ENCODE measurements at regions not wholly inside any gene's neighbourhood (a gene's known extent, or its start where the extent isn't known, plus 50 kb on each side); places are given as distances from the start of the nearest gene placed in this dataset.
"Not testable (repeated sequence)": the region's sequence is repeated elsewhere in the genome, so short reads cannot be mapped to it uniquely, and the experiment has no call there.

DNA sequence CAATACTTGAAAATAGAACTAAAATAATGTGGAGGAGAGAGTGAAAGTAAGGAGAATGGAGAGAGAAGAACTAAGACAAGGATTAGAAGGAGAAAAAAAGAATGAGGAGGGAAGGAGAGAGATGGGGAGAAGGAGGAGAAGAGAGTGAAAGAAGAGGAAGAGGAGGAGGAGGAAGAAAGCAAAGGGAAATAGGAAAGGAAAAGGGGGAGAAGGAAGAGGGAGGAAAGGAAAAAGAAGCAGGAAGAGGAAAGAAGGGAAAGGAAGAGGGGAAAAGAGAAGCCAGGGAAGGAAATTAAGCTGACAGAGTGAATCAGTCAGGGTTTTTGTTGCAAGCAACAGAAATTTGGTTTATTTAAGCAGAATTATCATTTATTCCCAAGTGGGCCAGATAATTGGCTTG lies 241.7 kb upstream of the P2RY1 start:
- no peak overlapping the region for H3K27ac ChIP-seq (replicated peaks)
- no peak for TF ChIP-seq POLR2AphosphoS5 (IDR thresholded peaks at IDR 0.05; ENCODE audit: low read depth)
- no peak for TF ChIP-seq REST (IDR thresholded peaks at IDR 0.05; ENCODE audit: insufficient replicate concordance, low read depth)
- TF ChIP-seq SPI1 (IDR thresholded peaks at IDR 0.05; ENCODE audit: borderline replicate concordance, low read depth) = no peak
- TF ChIP-seq, protein P1, sequence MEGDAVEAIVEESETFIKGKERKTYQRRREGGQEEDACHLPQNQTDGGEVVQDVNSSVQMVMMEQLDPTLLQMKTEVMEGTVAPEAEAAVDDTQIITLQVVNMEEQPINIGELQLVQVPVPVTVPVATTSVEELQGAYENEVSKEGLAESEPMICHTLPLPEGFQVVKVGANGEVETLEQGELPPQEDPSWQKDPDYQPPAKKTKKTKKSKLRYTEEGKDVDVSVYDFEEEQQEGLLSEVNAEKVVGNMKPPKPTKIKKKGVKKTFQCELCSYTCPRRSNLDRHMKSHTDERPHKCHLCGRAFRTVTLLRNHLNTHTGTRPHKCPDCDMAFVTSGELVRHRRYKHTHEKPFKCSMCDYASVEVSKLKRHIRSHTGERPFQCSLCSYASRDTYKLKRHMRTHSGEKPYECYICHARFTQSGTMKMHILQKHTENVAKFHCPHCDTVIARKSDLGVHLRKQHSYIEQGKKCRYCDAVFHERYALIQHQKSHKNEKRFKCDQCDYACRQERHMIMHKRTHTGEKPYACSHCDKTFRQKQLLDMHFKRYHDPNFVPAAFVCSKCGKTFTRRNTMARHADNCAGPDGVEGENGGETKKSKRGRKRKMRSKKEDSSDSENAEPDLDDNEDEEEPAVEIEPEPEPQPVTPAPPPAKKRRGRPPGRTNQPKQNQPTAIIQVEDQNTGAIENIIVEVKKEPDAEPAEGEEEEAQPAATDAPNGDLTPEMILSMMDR (IDR thresholded peaks at IDR 0.05; ENCODE audit: insufficient read depth, low read length) = no peak
- no peak for TF ChIP-seq GABPA (IDR thresholded peaks at IDR 0.05; ENCODE audit: low read depth)
- no peaks in the 10 kb centered on the region for H3K27me3 ChIP-seq (ENCODE audit: insufficient read depth, poor library complexity, severe bottlenecking)
- H3K4me3 ChIP-seq (replicated peaks; ENCODE audit: insufficient read depth, low read length) = no peak overlapping the region
- DNase-seq (ENCODE audit: low read depth in 1 of 2, low spot score in 1 of 2) = no peak

DNA sequence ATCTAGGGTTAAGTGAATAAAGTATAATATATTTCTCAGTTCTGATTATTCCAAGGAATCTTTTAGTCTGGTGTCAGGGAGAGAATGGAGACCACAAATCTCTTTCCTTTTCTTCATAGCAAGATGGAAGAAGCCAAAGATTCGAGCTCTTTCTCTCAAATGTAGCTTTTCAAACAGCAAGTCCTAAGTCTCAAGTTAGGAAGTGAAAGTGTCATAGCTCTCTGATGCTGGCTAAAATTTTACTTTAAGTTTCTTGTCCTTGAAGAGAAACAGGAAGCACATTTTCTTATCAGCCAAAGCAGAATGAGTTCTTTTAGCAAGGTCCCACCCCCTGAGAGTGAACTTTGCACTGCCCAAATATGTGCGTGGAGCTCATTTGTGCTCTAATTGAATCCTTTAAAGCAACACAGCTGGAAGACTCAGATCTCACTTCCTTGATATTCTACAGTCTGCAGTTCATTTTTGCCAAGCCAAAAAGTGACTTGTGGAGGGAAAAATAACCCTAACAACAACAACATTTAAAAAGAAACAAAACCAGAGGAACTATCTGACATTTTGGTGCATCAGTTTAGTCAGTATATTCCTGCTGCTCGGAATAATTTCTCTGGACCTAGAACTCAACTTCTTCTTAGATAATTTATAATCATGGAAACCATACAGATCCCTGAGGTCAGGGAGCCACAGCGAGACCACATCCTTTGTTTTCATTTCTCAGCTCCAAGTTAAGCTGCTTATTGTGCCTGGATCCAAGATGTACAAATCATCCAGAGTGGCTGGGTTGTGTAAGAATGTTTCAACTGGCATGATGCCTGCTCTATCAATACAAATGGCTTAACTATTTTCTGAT lies 238.7 kb upstream of the P2RY1 start:
- H3K27ac ChIP-seq (replicated peaks) = no peak overlapping the region
- TF ChIP-seq SPI1 (IDR thresholded peaks at IDR 0.05; ENCODE audit: borderline replicate concordance, low read depth) (peak; percentile 25; the same call in 1 of the 2 replicates), POLR2AphosphoS5 (IDR thresholded peaks at IDR 0.05; ENCODE audit: low read depth) (no peak)
- H3K4me3 ChIP-seq (replicated peaks; ENCODE audit: insufficient read depth, low read length) = no peak overlapping the region
- DNase-seq (ENCODE audit: low read depth in 1 of 2, low spot score in 1 of 2) = peak; percentile 39 to 50
- H3K27me3 ChIP-seq (ENCODE audit: insufficient read depth, poor library complexity, severe bottlenecking) = no peaks in the 10 kb centered on the region

DNA sequence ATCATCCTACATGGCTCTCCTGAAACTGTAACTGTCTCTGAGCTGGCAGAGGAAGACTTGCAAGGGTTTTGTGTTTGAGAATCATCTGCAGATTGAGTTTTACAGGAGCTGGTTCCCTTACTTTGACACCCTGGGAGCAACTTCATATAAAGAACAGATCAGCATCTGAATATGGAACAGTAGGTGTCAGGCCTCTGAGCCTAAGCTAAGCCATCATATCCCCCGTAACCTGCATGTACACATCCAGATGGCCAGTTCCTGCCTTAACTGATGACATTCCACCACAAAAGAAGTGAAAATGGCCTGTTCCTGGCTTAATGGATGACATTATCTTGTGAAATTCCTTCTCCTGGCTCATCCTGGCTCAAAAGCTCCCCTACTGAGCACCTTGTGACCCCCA lies 238.1 kb upstream of the P2RY1 start:
- H3K27ac ChIP-seq (replicated peaks); DNase-seq (ENCODE audit: low read depth in 1 of 2, low spot score in 1 of 2); H3K4me3 ChIP-seq (replicated peaks; ENCODE audit: insufficient read depth, low read length): not testable (repeated sequence)

DNA sequence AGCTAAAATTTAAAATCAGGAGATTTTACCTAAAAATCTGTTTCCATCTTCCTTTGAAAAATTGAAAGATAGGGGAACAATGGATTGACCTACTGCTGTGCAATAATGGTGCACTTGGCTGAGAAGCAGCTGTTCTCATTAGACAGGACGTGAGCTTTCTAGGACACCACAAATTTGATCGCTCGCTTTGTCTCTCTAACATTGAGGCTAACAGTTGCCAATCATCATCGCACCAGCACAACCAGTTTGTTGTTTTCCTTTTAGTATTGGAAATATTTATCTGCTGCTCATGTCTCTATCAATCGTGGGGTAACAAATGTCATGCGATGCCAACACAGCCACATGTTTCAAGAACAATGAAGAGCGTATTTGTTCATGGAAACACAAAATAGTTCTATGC lies 228.8 kb upstream of the P2RY1 start:
- TF ChIP-seq, protein P1 (IDR thresholded peaks at IDR 0.05; ENCODE audit: insufficient read depth, low read length) = no peak
- TF ChIP-seq SPI1 (IDR thresholded peaks at IDR 0.05; ENCODE audit: borderline replicate concordance, low read depth) (no peak), REST (IDR thresholded peaks at IDR 0.05; ENCODE audit: insufficient replicate concordance, low read depth) (no peak), GABPA (IDR thresholded peaks at IDR 0.05; ENCODE audit: low read depth) (no peak), POLR2AphosphoS5 (IDR thresholded peaks at IDR 0.05; ENCODE audit: low read depth) (no peak)
- peaks cover 4% of the 10 kb centered on the region for H3K27me3 ChIP-seq (ENCODE audit: insufficient read depth, poor library complexity, severe bottlenecking)
- DNase-seq (ENCODE audit: low read depth in 1 of 2, low spot score in 1 of 2) = no peak

More for the DNA sequence above, 238.1 kb upstream of the P2RY1 start:
- H3K27me3 ChIP-seq (ENCODE audit: insufficient read depth, poor library complexity, severe bottlenecking) = not testable (repeated sequence)

More for the DNA sequence above, 228.8 kb upstream of the P2RY1 start:
- Histone ChIP-seq H3K4me3 (replicated peaks; ENCODE audit: insufficient read depth, low read length) (no peak overlapping the region), H3K27ac (replicated peaks) (no peak overlapping the region)
